Loucy (cell line): ENCODE measurements at regions not wholly inside any gene's neighbourhood (a gene's known extent, or its start where the extent isn't known, plus 50 kb on each side); places are given as distances from the start of the nearest gene placed in this dataset.

Source experiments
- H2AFZ ChIP-seq: fragments of 200-600 bp; sonication (generic); 2 replicates; pipeline ENCODE4 v1.6.0; 2016; ENCODE audit warnings: antibody characterized with exemption, mild to moderate bottlenecking, low read length, moderate library complexity
- H3F3A ChIP-seq: fragments of 200-600 bp; 2 replicates; pipeline ENCODE4 v1.6.0; 2016; ENCODE audit warnings: antibody characterized with exemption, low read depth, mild to moderate bottlenecking
- H3K27me3 ChIP-seq: fragments of 200-600 bp; sonication (generic); 2 replicates; pipeline ENCODE4 v1.6.1; 2014; ENCODE audit warnings: low read length, mild to moderate bottlenecking; ENCODE audit not compliant: insufficient read depth, poor library complexity, severe bottlenecking
- H3K36me3 ChIP-seq: fragments of 200-600 bp; sonication (generic); 2 replicates; pipeline ENCODE4 v1.6.1; 2016; ENCODE audit warnings: low read length; ENCODE audit not compliant: insufficient read depth
- H3K4me1 ChIP-seq: fragments of 200-600 bp; sonication (generic); 2 replicates; pipeline ENCODE4 v1.5.1; 2014; ENCODE audit warnings: low read length, mild to moderate bottlenecking; ENCODE audit not compliant: insufficient read depth, poor library complexity, severe bottlenecking
- H3K4me2 ChIP-seq: fragments of 200-600 bp; sonication (generic); 2 replicates; pipeline ENCODE4 v1.6.0; 2014; ENCODE audit warnings: antibody characterized with exemption, low read length, low read depth, mild to moderate bottlenecking; ENCODE audit not compliant: poor library complexity, severe bottlenecking
- H3K4me3 ChIP-seq: fragments of 200-600 bp; sonication (generic); 2 replicates; pipeline ENCODE4 v1.5.1; 2014; ENCODE audit warnings: low read length, mild to moderate bottlenecking, mixed read lengths; ENCODE audit not compliant: poor library complexity, severe bottlenecking
- H3K79me2 ChIP-seq: fragments of 200-600 bp; sonication (generic); 2 replicates; pipeline ENCODE4 v1.6.1; 2014; ENCODE audit warnings: low read length; ENCODE audit not compliant: insufficient read depth
- H3K9ac ChIP-seq: fragments of 200-600 bp; sonication (generic); 2 replicates; pipeline ENCODE4 v1.6.0; 2014; ENCODE audit warnings: mild to moderate bottlenecking, low read depth, low read length, moderate library complexity; ENCODE audit not compliant: poor library complexity, severe bottlenecking
- H3K9me2 ChIP-seq: fragments of 200-600 bp; sonication (generic); replicated peaks from 2 replicates; pipeline ENCODE4 v1.6.1; 2016; ENCODE audit warnings: low read depth, low read length, mixed read lengths
- H3K9me3 ChIP-seq: fragments of 200-600 bp; sonication (generic); 2 replicates; pipeline ENCODE4 v1.6.1; 2014; ENCODE audit warnings: mild to moderate bottlenecking, antibody characterized with exemption, low read length, low read depth; ENCODE audit not compliant: insufficient read depth
- H4K20me1 ChIP-seq: fragments of 200-600 bp; sonication (generic); 2 replicates; pipeline ENCODE4 v1.6.0; 2014; ENCODE audit warnings: antibody characterized with exemption, low read length, mild to moderate bottlenecking; ENCODE audit not compliant: insufficient read depth, poor library complexity, severe bottlenecking
- CTCF ChIP-seq: fragments of 200-600 bp; sonication (generic); conservative IDR thresholded peaks from 2 replicates; pipeline ENCODE4 v1.5.1; 2014; ENCODE audit warnings: mild to moderate bottlenecking, antibody characterized with exemption, low read length
- EZH2phosphoT487 ChIP-seq: fragments of 200-600 bp; IDR thresholded peaks from 2 replicates; pipeline ENCODE4 v1.6.1; 2018; ENCODE audit warnings: antibody characterized with exemption, mild to moderate bottlenecking, moderate library complexity, borderline replicate concordance

DNA sequence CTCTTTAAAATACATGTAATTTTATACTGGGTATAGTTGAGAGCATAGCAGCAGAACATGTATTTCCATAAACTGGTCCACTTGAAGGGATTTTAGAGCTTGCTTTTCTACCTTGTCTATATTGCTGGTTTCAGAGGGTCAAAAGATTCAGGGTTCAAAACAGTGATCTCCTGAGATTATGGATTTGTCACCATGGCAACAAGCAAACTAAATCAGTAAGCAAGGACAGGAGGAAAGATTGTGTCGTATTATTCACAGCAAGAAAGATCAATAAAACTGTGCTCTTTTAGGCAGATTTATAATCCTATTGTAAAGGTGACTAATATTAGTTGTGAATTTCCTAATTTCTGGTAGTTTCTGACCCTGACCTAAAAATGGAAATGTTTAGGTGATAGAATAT is 496.4 kb downstream of the LMO7 start:
- no peaks in the 10 kb centered on the region for H3K4me1 ChIP-seq
- no peaks in the 10 kb centered on the region for H3K9me3 ChIP-seq
- no peaks in the 10 kb centered on the region for H3K27me3 ChIP-seq
- TF ChIP-seq CTCF = no peak
- no peak for TF ChIP-seq EZH2phosphoT487
- no peaks in the 10 kb centered on the region for H3K79me2 ChIP-seq
- H4K20me1 ChIP-seq = no peaks in the 10 kb centered on the region
- H3K4me3 ChIP-seq = no peak overlapping the region
- H3K36me3 ChIP-seq = no peaks in the 10 kb centered on the region
- H3K4me2 ChIP-seq = no peak overlapping the region
- H2AFZ ChIP-seq = no peak overlapping the region
- no peaks in the 10 kb centered on the region for H3F3A ChIP-seq
- no peak overlapping the region for H3K9ac ChIP-seq
- H3K9me2 ChIP-seq = no peaks in the 10 kb centered on the region

- Histone ChIP-seq H2AFZ (no peak overlapping the region), H3K79me2 (no peaks in the 10 kb centered on the region)
- TF ChIP-seq EZH2phosphoT487 (no peak), CTCF (no peak)
Observed at GRCh38 chr13:76131551-76131950, 495.4 kb downstream of the LMO7 start.

DNA sequence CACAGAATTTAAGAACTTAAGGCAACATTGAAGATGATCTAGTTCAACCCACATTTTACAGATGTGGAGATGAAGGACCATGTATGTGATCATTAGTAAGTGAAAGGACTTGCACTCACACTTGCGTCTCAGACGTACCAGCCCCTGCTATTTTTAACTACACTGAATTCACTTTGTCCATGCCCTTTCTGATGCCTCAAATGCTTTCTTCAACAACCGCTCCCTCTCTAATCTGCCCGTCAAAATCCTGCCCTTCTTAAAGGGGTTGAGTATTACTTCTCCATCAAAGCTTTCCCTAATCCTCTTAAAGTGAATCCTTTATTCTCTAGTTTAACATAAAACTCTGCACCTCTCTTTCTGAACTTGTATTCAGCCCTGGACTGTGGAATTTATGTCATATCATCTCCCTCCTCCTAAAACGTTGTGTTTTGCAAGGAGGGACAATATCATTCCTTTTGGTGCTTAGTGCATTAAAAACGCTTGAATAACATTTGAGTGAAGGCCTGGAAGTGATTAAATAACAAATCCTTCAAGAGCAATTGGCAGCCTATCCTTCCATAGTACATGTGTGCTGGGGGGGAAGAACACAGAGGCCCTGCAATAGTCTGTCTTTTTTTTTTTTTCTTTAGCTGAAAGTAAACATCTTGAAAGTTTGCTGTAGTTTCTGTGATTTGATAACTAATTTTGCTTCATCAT is 493.3 kb downstream of the LMO7 start:
- no peaks in the 10 kb centered on the region for H3K4me1 ChIP-seq
- no peak overlapping the region for H3K4me3 ChIP-seq
- TF ChIP-seq EZH2phosphoT487 (no peak), CTCF (no peak)
- no peak overlapping the region for H3K9ac ChIP-seq
- H3K9me2 ChIP-seq = no peaks in the 10 kb centered on the region
- H2AFZ ChIP-seq = no peak overlapping the region
- H3K36me3 ChIP-seq = no peaks in the 10 kb centered on the region
- no peaks in the 10 kb centered on the region for H3K27me3 ChIP-seq
- no peaks in the 10 kb centered on the region for H3F3A ChIP-seq
- H3K79me2 ChIP-seq = no peaks in the 10 kb centered on the region
- no peak overlapping the region for H3K4me2 ChIP-seq
- no peaks in the 10 kb centered on the region for H3K9me3 ChIP-seq
- H4K20me1 ChIP-seq = no peaks in the 10 kb centered on the region

More at GRCh38 chr13:76131551-76131950, 495.4 kb downstream of the LMO7 start:
- no peak overlapping the region for H3K4me3 ChIP-seq
- no peaks in the 10 kb centered on the region for H3F3A ChIP-seq
- H3K9ac ChIP-seq = no peak overlapping the region
- H3K27me3 ChIP-seq = no peaks in the 10 kb centered on the region
- H3K4me1 ChIP-seq = no peaks in the 10 kb centered on the region
- no peaks in the 10 kb centered on the region for H4K20me1 ChIP-seq
- H3K4me2 ChIP-seq = no peak overlapping the region
- no peaks in the 10 kb centered on the region for H3K9me3 ChIP-seq
- H3K9me2 ChIP-seq = no peaks in the 10 kb centered on the region
- no peaks in the 10 kb centered on the region for H3K36me3 ChIP-seq
